K562 (cell line): ENCODE measurements at regions not wholly inside any gene's neighbourhood (a gene's known extent, or its start where the extent isn't known, plus 50 kb on each side); places are given as distances from the start of the nearest gene placed in this dataset.

Experiments
- ATAC-seq: fragments of 200-7000 bp; cut with Tn5 transposase; 3 replicates; pipeline ENCODE4 v1.9.1; 2020; ENCODE audit warnings: moderate library complexity
- BruUV-seq: library from RNA; stranded (reverse); fragments of 400-500 nt; replicated peaks from 2 replicates; lab custom pipeline; 2021; lab: Mats Ljungman, UMichigan
- CTCF ChIA-PET: fragments of 300-600 bp; formaldehyde crosslinking; extraction: SDS; loops from one replicate; lab custom pipeline; 2021; ENCODE audit warnings: low intra/inter-chr PET ratio; lab: Yijun Ruan, JAX
- POLR2A ChIA-PET: fragments of 300-600, 350-650 bp; sonication (Branson Sonifier 250); formaldehyde crosslinking; extraction: SDS; loops from one replicate; lab custom pipeline; 2021; ENCODE audit warnings: antibody characterized with exemption, inconsistent platforms; lab: Yijun Ruan, JAX
- DNase-seq, 4 experiments: peaks; one replicate each; pipeline versions ENCODE4 v3.0.0 to v3.0.0-alpha.2; 2011 to 2018; ENCODE audit warnings: low spot score in 3 of 4, mixed read lengths in 3 of 4; ENCODE audit errors: extremely low read depth in 1 of 4
- FAIRE-seq: peaks from 2 replicates; lab custom pipeline; 2011; peaks lifted over from hg19 to GRCh38; lab: Jason Lieb, UNC
- H2AFZ ChIP-seq: 2 replicates; pipeline ENCODE4 v1.6.0; 2011; ENCODE audit warnings: low read depth, low read length, control low read depth, inconsistent platforms
- H3K27ac ChIP-seq: fragments of 200-600 bp; 3 replicates; pipeline ENCODE4 v1.8.0; 2011; ENCODE audit warnings: low read depth, mild to moderate bottlenecking, control low read depth, inconsistent platforms, low read length, moderate library complexity, mixed read lengths; ENCODE audit errors: extremely low read depth
- H3K27me3 ChIP-seq, 2 experiments: fragments of 300-600 bp in 1 of 2; 2 replicates in 1 of 2; 3 replicates in 1 of 2; pipeline versions ENCODE4 v1.6.0 to v1.8.0; 2011; ENCODE audit warnings: inconsistent platforms in 2 of 2, low read length in 2 of 2, mild to moderate bottlenecking in 1 of 2, mixed read lengths in 1 of 2, moderate library complexity in 1 of 2; ENCODE audit not compliant: control insufficient read depth in 2 of 2, insufficient read depth in 2 of 2
- H3K36me3 ChIP-seq: fragments of 300-600 bp; 3 replicates; pipeline ENCODE4 v1.8.0; 2011; ENCODE audit warnings: mild to moderate bottlenecking, low read length, inconsistent platforms; ENCODE audit not compliant: control insufficient read depth, insufficient read depth
- H3K4me1 ChIP-seq, 2 experiments: fragments of 200-600 bp in 1 of 2; replicated peaks in 1 of 2; 2 replicates in 1 of 2; 3 replicates in 1 of 2; pipeline versions ENCODE4 v1.5.1 to v1.8.0; 2011; ENCODE audit warnings: inconsistent platforms in 2 of 2, low read length in 2 of 2, mild to moderate bottlenecking in 1 of 2, mixed read lengths in 1 of 2, moderate library complexity in 1 of 2; ENCODE audit not compliant: control insufficient read depth in 2 of 2, insufficient read depth in 2 of 2
- H3K4me2 ChIP-seq: 2 replicates; pipeline ENCODE4 v1.6.1; 2011; ENCODE audit warnings: low read length, control low read depth, inconsistent platforms, mixed read lengths; ENCODE audit not compliant: insufficient read depth
- H3K4me3 ChIP-seq: fragments of 200-600 bp; sonication (generic), shearing (Covaris generic); 2 replicates; pipeline ENCODE4 v1.5.1; 2016; ENCODE audit warnings: control low read depth, inconsistent platforms
- H3K79me2 ChIP-seq: fragments of 200-600 bp; 3 replicates; pipeline ENCODE4 v1.8.0; 2011; ENCODE audit warnings: low read length, inconsistent platforms; ENCODE audit not compliant: control insufficient read depth, insufficient read depth
- H3K9ac ChIP-seq, 2 experiments: 2 replicates each; pipeline versions ENCODE4 v1.6.0 to v1.6.1; 2011; ENCODE audit warnings: low read depth in 2 of 2, low read length in 2 of 2, control low read depth in 1 of 2, inconsistent platforms in 1 of 2, mild to moderate bottlenecking in 1 of 2, mixed read lengths in 1 of 2; ENCODE audit not compliant: insufficient read depth in 1 of 2
- H3K9me1 ChIP-seq: one replicate; pipeline ENCODE4 v1.6.0; 2011; ENCODE audit warnings: inconsistent platforms, mild to moderate bottlenecking, low read length, moderate library complexity; ENCODE audit not compliant: control insufficient read depth, insufficient read depth
- H3K9me3 ChIP-seq: replicated peaks from 2 replicates; pipeline ENCODE4 v1.5.1; 2011; ENCODE audit warnings: low read depth, low read length, inconsistent platforms; ENCODE audit not compliant: control insufficient read depth, insufficient read depth
- H4K20me1 ChIP-seq: replicated peaks from 2 replicates; pipeline ENCODE4 v1.6.1; 2011; ENCODE audit warnings: low read length, inconsistent platforms, mixed read lengths; ENCODE audit not compliant: control insufficient read depth, insufficient read depth
- PYGO2 ChIP-seq: fragments of 450-650 bp; IDR thresholded peaks from 2 replicates; pipeline ENCODE4 v1.6.1; 2016; ENCODE audit warnings: mild to moderate bottlenecking, missing genetic modification characterization, moderate library complexity, missing compliant biosample characterization
- RAD21 ChIP-seq, 2 experiments: fragments of 250-450 bp in 1 of 2; fragments of 450-650 bp in 1 of 2; sonication (Bioruptor Pico) in 1 of 2; formaldehyde crosslinking in 1 of 2; IDR thresholded peaks in 1 of 2; conservative IDR thresholded peaks in 1 of 2; 2 replicates each; pipeline versions ENCODE4 v1.4.0 to v1.8.0; 2020 to 2022; ENCODE audit warnings: mild to moderate bottlenecking in 2 of 2, moderate library complexity in 1 of 2
- TCF7L2 ChIP-seq: fragments of 150-350 bp; IDR thresholded peaks from 2 replicates; pipeline ENCODE4 v1.6.1; 2016; ENCODE audit warnings: low read depth, mild to moderate bottlenecking, low read length, moderate library complexity
- XRCC3 ChIP-seq: fragments of 450-650 bp; IDR thresholded peaks from 2 replicates; pipeline ENCODE4 v1.6.1; 2017; ENCODE audit warnings: mild to moderate bottlenecking, moderate library complexity
- ZBTB49 ChIP-seq: sonication (generic); formaldehyde crosslinking; IDR thresholded peaks from 2 replicates; pipeline ENCODE4 v1.8.0; 2022; ENCODE audit warnings: missing genetic modification reagents, mild to moderate bottlenecking, borderline replicate concordance
- ZC3H4 ChIP-seq: sonication (generic); formaldehyde crosslinking; IDR thresholded peaks from 2 replicates; pipeline ENCODE4 v1.9.0; 2021; ENCODE audit warnings: missing genetic modification reagents, borderline replicate concordance
- ZNF232 ChIP-seq: sonication (generic); formaldehyde crosslinking; IDR thresholded peaks from 2 replicates; pipeline ENCODE4 v1.8.0; 2022; ENCODE audit warnings: mild to moderate bottlenecking, missing genetic modification reagents
- ZNF263 ChIP-seq: sonication (generic); formaldehyde crosslinking; IDR thresholded peaks from 2 replicates; pipeline ENCODE4 v1.8.0; 2022; ENCODE audit warnings: mild to moderate bottlenecking, missing genetic modification reagents, borderline replicate concordance
- ZNF280A ChIP-seq: fragments of 450-650 bp; IDR thresholded peaks from 2 replicates; pipeline ENCODE4 v1.6.1; 2018; ENCODE audit warnings: mild to moderate bottlenecking, low read depth; ENCODE audit not compliant: partially characterized antibody
- WGBS: fragments of 100-300 bp; shearing (Covaris generic); methylation state at CpG from one replicate; pipeline ENCODE4 v1.1.6; 2016; ENCODE audit warnings: low coverage, mixed read lengths; ENCODE audit not compliant: insufficient coverage; ENCODE audit errors: missing lambda C conversion rate; 5-methylcytosine and 5-hydroxymethylcytosine counted together
- in situ Hi-C: fragments of 300-500 bp; cut with MboI; formaldehyde crosslinking; loops from 4 replicates; pipeline ENCODE4 v1.15.0; 2018; ENCODE audit warnings: inconsistent platforms, mixed read lengths
- intact Hi-C: fragments of 100-400 bp; cut with micrococcal nuclease; formaldehyde crosslinking; loops from 2 replicates; pipeline ENCODE4 v1.14.2; 2022
- TF ChIP-seq, protein P1 (sequence below): fragments of 200-800 bp; sonication (Bioruptor generic); IDR thresholded peaks from 2 replicates; pipeline ENCODE4 v1.6.1; 2017; ENCODE audit warnings: missing genetic modification characterization, missing compliant biosample characterization
- TF ChIP-seq, protein P2 (sequence below): fragments of 450-650 bp; IDR thresholded peaks from 2 replicates; pipeline ENCODE4 v1.6.1; 2018; ENCODE audit not compliant: partially characterized antibody

DNA sequence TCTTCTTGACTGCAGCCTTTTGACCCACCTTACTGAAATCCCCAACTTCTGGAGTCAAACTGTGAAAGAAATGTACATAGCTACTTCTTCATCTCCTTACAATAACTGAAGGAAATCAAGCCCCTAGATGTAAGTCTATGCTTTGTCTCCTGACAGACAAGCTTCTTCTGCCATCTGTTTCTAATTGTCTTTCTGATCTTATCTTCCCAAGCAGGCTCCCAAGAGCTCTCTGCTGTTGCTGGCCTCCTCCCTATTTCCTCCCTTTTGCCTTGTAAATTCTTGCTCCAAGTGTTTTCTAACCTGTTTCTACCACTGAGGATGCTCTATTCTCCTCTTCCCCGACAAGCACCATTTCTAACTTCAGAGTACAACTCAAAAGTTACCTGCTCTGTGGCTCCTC is 77.4 kb upstream of the OSR1 start:
- no peaks in the 10 kb centered on the region for H3K27me3 ChIP-seq

More for the DNA sequence above, 77.4 kb upstream of the OSR1 start:
- BruUV-seq = no TSS peak
- Histone ChIP-seq H3K9ac (no peak overlapping the region), H3K36me3 (no peaks in the 10 kb centered on the region), H3K9me3 (no peaks in the 10 kb centered on the region), H3K27ac (no peak overlapping the region), H3K9me1 (no peaks in the 10 kb centered on the region), H3K4me2 (no peak overlapping the region), H3K4me3 (no peak overlapping the region), H3K4me1 (no peaks in the 10 kb centered on the region), H2AFZ (no peak overlapping the region), H3K79me2 (no peaks in the 10 kb centered on the region), H4K20me1 (no peaks in the 10 kb centered on the region)
- in situ Hi-C loops (no loop called here), intact Hi-C loops (no loop called here)
- 0% methylated on average over 1 of the region's 1 CpG for WGBS
- ChIA-PET CTCF (no interaction called here), POLR2A (no interaction called here)
- no peak for DNase-seq
- TF ChIP-seq ZNF232 (no peak), RAD21 (CRISPR knock-in tag; conservative IDR thresholded peaks at IDR 0.05 in 1 of 2, IDR thresholded peaks at IDR 0.05 in 1 of 2) (no peak), PYGO2 (tag) (no peak), ZNF280A (no peak), XRCC3 (no peak), TCF7L2 (no peak), ZBTB49 (CRISPR knock-in tag) (no peak), ZC3H4 (CRISPR knock-in tag) (no peak), ZNF263 (CRISPR knock-in tag) (no peak)
- TF ChIP-seq, protein P1, sequence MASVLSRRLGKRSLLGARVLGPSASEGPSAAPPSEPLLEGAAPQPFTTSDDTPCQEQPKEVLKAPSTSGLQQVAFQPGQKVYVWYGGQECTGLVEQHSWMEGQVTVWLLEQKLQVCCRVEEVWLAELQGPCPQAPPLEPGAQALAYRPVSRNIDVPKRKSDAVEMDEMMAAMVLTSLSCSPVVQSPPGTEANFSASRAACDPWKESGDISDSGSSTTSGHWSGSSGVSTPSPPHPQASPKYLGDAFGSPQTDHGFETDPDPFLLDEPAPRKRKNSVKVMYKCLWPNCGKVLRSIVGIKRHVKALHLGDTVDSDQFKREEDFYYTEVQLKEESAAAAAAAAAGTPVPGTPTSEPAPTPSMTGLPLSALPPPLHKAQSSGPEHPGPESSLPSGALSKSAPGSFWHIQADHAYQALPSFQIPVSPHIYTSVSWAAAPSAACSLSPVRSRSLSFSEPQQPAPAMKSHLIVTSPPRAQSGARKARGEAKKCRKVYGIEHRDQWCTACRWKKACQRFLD = no peak
- TF ChIP-seq, protein P2, sequence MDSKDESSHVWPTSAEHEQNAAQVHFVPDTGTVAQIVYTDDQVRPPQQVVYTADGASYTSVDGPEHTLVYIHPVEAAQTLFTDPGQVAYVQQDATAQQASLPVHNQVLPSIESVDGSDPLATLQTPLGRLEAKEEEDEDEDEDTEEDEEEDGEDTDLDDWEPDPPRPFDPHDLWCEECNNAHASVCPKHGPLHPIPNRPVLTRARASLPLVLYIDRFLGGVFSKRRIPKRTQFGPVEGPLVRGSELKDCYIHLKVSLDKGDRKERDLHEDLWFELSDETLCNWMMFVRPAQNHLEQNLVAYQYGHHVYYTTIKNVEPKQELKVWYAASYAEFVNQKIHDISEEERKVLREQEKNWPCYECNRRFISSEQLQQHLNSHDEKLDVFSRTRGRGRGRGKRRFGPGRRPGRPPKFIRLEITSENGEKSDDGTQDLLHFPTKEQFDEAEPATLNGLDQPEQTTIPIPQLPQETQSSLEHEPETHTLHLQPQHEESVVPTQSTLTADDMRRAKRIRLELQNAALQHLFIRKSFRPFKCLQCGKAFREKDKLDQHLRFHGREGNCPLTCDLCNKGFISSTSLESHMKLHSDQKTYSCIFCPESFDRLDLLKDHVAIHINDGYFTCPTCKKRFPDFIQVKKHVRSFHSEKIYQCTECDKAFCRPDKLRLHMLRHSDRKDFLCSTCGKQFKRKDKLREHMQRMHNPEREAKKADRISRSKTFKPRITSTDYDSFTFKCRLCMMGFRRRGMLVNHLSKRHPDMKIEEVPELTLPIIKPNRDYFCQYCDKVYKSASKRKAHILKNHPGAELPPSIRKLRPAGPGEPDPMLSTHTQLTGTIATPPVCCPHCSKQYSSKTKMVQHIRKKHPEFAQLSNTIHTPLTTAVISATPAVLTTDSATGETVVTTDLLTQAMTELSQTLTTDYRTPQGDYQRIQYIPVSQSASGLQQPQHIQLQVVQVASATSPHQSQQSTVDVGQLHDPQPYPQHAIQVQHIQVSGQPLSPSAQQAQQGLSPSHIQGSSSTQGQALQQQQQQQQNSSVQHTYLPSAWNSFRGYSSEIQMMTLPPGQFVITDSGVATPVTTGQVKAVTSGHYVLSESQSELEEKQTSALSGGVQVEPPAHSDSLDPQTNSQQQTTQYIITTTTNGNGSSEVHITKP = no peak
- no peak for FAIRE-seq
- no peak for ATAC-seq
